Neural progenitor cell (in vitro differentiated cells): ENCODE measurements at regions not wholly inside any gene's neighbourhood (a gene's known extent, or its start where the extent isn't known, plus 50 kb on each side); places are given as distances from the start of the nearest gene placed in this dataset.

Source experiments
- DNase-seq: peaks from one replicate; pipeline ENCODE4 v3.0.0-alpha.2; 2016; ENCODE audit warnings: low spot score
- H2AFZ ChIP-seq: fragments of 200-600 bp; sonication (generic); replicated peaks from 2 replicates; pipeline ENCODE4 v1.6.1; 2016; ENCODE audit warnings: antibody characterized with exemption
- H3F3A ChIP-seq: fragments of 200-600 bp; sonication (generic); 2 replicates; pipeline ENCODE4 v1.6.1; 2016; ENCODE audit warnings: antibody characterized with exemption, low read depth
- H3K27ac ChIP-seq: fragments of 200-600 bp; sonication (generic); 2 replicates; pipeline ENCODE4 v1.5.1; 2016; ENCODE audit warnings: mild to moderate bottlenecking
- H3K27me3 ChIP-seq: fragments of 200-600 bp; sonication (generic); 2 replicates; pipeline ENCODE4 v1.6.1; 2016; ENCODE audit warnings: mild to moderate bottlenecking, moderate library complexity
- H3K36me3 ChIP-seq: fragments of 200-600 bp; sonication (generic); 2 replicates; pipeline ENCODE4 v1.5.1; 2016
- H3K4me1 ChIP-seq: fragments of 200-600 bp; sonication (generic); 2 replicates; pipeline ENCODE4 v1.6.1; 2016; ENCODE audit warnings: mixed run types
- H3K4me2 ChIP-seq: fragments of 200-600 bp; sonication (generic); 2 replicates; pipeline ENCODE4 v1.6.1; 2016
- H3K4me3 ChIP-seq: fragments of 200-600 bp; sonication (generic); 2 replicates; pipeline ENCODE4 v1.5.1; 2016
- H3K79me2 ChIP-seq: fragments of 200-600 bp; sonication (generic); 2 replicates; pipeline ENCODE4 v1.6.1; 2016; ENCODE audit warnings: low read depth
- H3K9ac ChIP-seq: fragments of 200-600 bp; sonication (generic); 2 replicates; pipeline ENCODE4 v1.6.1; 2016
- H3K9me3 ChIP-seq: fragments of 200-600 bp; sonication (generic); 2 replicates; pipeline ENCODE4 v1.5.1; 2016; ENCODE audit warnings: low read depth
- H4K20me1 ChIP-seq: fragments of 200-600 bp; sonication (generic); 2 replicates; pipeline ENCODE4 v1.6.1; 2016; ENCODE audit warnings: low read depth
- H3K27ac Mint-ChIP-seq: 3 replicates; pipeline ENCODE4 v1.8.0; 2021; ENCODE audit warnings: mixed read lengths
- H3K27me3 Mint-ChIP-seq: 2 replicates; pipeline ENCODE4 v1.8.0; 2022; ENCODE audit warnings: low read depth, mild to moderate bottlenecking, inconsistent platforms, moderate library complexity, mixed read lengths; ENCODE audit not compliant: insufficient read depth
- H3K36me3 Mint-ChIP-seq: 3 replicates; pipeline ENCODE4 v1.8.0; 2021; ENCODE audit warnings: mixed read lengths
- H3K4me1 Mint-ChIP-seq: 3 replicates; pipeline ENCODE4 v1.8.0; 2021; ENCODE audit warnings: mixed read lengths
- H3K4me3 Mint-ChIP-seq: 3 replicates; pipeline ENCODE4 v1.8.0; 2021; ENCODE audit warnings: mild to moderate bottlenecking, moderate library complexity, mixed read lengths
- H3K9me3 Mint-ChIP-seq: 3 replicates; pipeline ENCODE4 v1.8.0; 2020; ENCODE audit warnings: mixed read lengths
- EZH2 ChIP-seq: fragments of 200-600 bp; sonication (generic); IDR thresholded peaks from 2 replicates; pipeline ENCODE4 v1.6.1; 2017; ENCODE audit warnings: antibody characterized with exemption, mild to moderate bottlenecking, moderate library complexity
- EZH2phosphoT487 ChIP-seq: fragments of 200-600 bp; sonication (generic); IDR thresholded peaks from 2 replicates; pipeline ENCODE4 v1.6.1; 2017; ENCODE audit warnings: antibody characterized with exemption
- TF ChIP-seq, protein P1 (sequence below): fragments of 200-600 bp; sonication (generic); IDR thresholded peaks from 2 replicates; pipeline ENCODE4 v1.5.1; 2017; ENCODE audit warnings: antibody characterized with exemption, mild to moderate bottlenecking

GRCh38 chr21:17391811-17392340 lies 121.0 kb upstream of the CXADR start:
- H3K27me3 Mint-ChIP-seq, result peaks cover 2% of the 10 kb centered on the region
- Histone ChIP-seq H3K27me3 (no peaks in the 10 kb centered on the region), H3K9ac (no peak overlapping the region), H3K9me3 (no peaks in the 10 kb centered on the region), H4K20me1 (no peaks in the 10 kb centered on the region), H2AFZ (no peak overlapping the region), H3K79me2 (no peaks in the 10 kb centered on the region), H3K36me3 (no peaks in the 10 kb centered on the region), H3F3A (no peaks in the 10 kb centered on the region), H3K4me2 (no peak overlapping the region), H3K4me3 (no peak overlapping the region), H3K4me1 (peaks cover 12% of the 10 kb centered on the region), H3K27ac (no peak overlapping the region)
- peaks cover 1% of the 10 kb centered on the region for H3K36me3 Mint-ChIP-seq
- H3K4me3 Mint-ChIP-seq, result no peak overlapping the region
- peak overlapping the region; percentile 69 for H3K27ac Mint-ChIP-seq
- no peak for DNase-seq
- TF ChIP-seq EZH2phosphoT487 (no peak), EZH2 (no peak)
- TF ChIP-seq, protein P1, sequence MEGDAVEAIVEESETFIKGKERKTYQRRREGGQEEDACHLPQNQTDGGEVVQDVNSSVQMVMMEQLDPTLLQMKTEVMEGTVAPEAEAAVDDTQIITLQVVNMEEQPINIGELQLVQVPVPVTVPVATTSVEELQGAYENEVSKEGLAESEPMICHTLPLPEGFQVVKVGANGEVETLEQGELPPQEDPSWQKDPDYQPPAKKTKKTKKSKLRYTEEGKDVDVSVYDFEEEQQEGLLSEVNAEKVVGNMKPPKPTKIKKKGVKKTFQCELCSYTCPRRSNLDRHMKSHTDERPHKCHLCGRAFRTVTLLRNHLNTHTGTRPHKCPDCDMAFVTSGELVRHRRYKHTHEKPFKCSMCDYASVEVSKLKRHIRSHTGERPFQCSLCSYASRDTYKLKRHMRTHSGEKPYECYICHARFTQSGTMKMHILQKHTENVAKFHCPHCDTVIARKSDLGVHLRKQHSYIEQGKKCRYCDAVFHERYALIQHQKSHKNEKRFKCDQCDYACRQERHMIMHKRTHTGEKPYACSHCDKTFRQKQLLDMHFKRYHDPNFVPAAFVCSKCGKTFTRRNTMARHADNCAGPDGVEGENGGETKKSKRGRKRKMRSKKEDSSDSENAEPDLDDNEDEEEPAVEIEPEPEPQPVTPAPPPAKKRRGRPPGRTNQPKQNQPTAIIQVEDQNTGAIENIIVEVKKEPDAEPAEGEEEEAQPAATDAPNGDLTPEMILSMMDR, result no peak
- peaks cover 4% of the 10 kb centered on the region for H3K9me3 Mint-ChIP-seq
- H3K4me1 Mint-ChIP-seq, result peaks cover 29% of the 10 kb centered on the region

DNA sequence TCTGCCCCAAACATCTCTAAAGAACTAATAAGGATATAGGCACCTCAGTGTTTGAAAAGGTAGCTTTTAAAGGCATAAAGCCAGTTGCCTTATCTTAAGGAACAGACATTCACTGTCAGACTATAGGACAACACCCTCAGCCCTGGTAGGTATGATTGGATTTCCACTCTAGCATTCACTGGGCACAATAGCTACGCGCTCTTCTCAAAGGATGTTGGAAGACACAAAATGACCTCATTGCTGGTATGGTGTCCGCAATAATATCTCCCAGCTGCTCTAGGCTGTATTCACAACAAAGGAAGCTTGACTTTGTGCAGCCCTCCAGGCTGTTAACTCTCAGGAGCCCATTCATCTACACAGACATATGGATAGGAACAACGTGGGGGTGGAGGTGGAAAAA lies 119.4 kb upstream of the CXADR start:
- Mint-ChIP-seq H3K27ac (peak overlapping the region; percentile 95), H3K4me3 (peak overlapping the region; percentile 50), H3K9me3 (peaks cover 4% of the 10 kb centered on the region), H3K4me1 (peaks cover 35% of the 10 kb centered on the region), H3K27me3 (peaks cover 4% of the 10 kb centered on the region), H3K36me3 (peaks cover 1% of the 10 kb centered on the region)
- TF ChIP-seq EZH2 (no peak), EZH2phosphoT487 (no peak)
- TF ChIP-seq, protein P1, result no peak
- Histone ChIP-seq H3K9ac (no peak overlapping the region), H3K4me2 (peak overlapping the region; percentile 47), H3K9me3 (no peaks in the 10 kb centered on the region), H3K79me2 (no peaks in the 10 kb centered on the region), H3K36me3 (no peaks in the 10 kb centered on the region), H3K27me3 (no peaks in the 10 kb centered on the region), H3K4me3 (no peak overlapping the region), H3K27ac (peak overlapping the region; percentile 38), H3F3A (no peaks in the 10 kb centered on the region), H4K20me1 (no peaks in the 10 kb centered on the region), H2AFZ (no peak overlapping the region), H3K4me1 (peaks cover 16% of the 10 kb centered on the region)
- DNase-seq, result peak; percentile 51

- no peaks in the 10 kb centered on the region for H3K79me2 ChIP-seq
- no peaks in the 10 kb centered on the region for H3K27me3 ChIP-seq
- no peaks in the 10 kb centered on the region for H3K9me3 ChIP-seq
- Mint-ChIP-seq H3K36me3 (no peaks in the 10 kb centered on the region), H3K27ac (peak overlapping the region; percentile 38), H3K27me3 (peaks cover 4% of the 10 kb centered on the region), H3K4me1 (peaks cover 58% of the 10 kb centered on the region), H3K4me3 (no peak overlapping the region), H3K9me3 (no peaks in the 10 kb centered on the region)
- H3K4me2 ChIP-seq, result no peak overlapping the region
- TF ChIP-seq, protein P1, result no peak
- no peak for TF ChIP-seq EZH2
- TF ChIP-seq EZH2phosphoT487, result no peak
- H4K20me1 ChIP-seq, result no peaks in the 10 kb centered on the region
- peaks cover 19% of the 10 kb centered on the region for H3F3A ChIP-seq
- H3K4me1 ChIP-seq, result peaks cover 28% of the 10 kb centered on the region
- no peak for DNase-seq
- H3K9ac ChIP-seq, result no peak overlapping the region
- no peak overlapping the region for H2AFZ ChIP-seq
- no peak overlapping the region for H3K27ac ChIP-seq
- H3K4me3 ChIP-seq, result no peak overlapping the region
- no peaks in the 10 kb centered on the region for H3K36me3 ChIP-seq
Observed at GRCh38 chr21:17396948-17397347, 115.9 kb upstream of the CXADR start.
